Glomerular visceral epithelial cell (primary cell): ENCODE measurements at regions not wholly inside any gene's neighbourhood (a gene's known extent, or its start where the extent isn't known, plus 50 kb on each side); places are given as distances from the start of the nearest gene placed in this dataset.

Experiments used
- DNase-seq: peaks from one replicate; pipeline ENCODE4 v3.0.0-alpha.2; 2016; ENCODE audit errors: extremely low spot score

GRCh38 chr11:97269527-97269926 is 879.7 kb downstream of the JRKL start:
- DNase-seq = peak; percentile 11

- no peak for DNase-seq
Measured at GRCh38 chr11:97279341-97279740, 889.5 kb downstream of the JRKL start.

GRCh38 chr11:97280347-97280746 is 890.5 kb downstream of the JRKL start:
- no peak for DNase-seq

- DNase-seq = no peak
Measured at GRCh38 chr11:97289823-97290222, 900.0 kb downstream of the JRKL start.

GRCh38 chr11:97290464-97291041 is 900.7 kb downstream of the JRKL start:
- DNase-seq = no peak

- no peak for DNase-seq
Measured at GRCh38 chr11:97296301-97296700, 906.5 kb downstream of the JRKL start.

- no peak for DNase-seq
Measured at GRCh38 chr11:97309291-97309690, 919.5 kb downstream of the JRKL start.

- DNase-seq = no peak
Measured at GRCh38 chr11:97325693-97326092, 935.9 kb downstream of the JRKL start.

- DNase-seq = no peak
Measured at GRCh38 chr11:97332271-97332670, 942.5 kb downstream of the JRKL start.

- DNase-seq = no peak
Measured at GRCh38 chr11:97336064-97336463, 946.3 kb downstream of the JRKL start.

GRCh38 chr11:97345032-97345431 is 955.2 kb downstream of the JRKL start:
- no peak for DNase-seq

GRCh38 chr11:97349201-97349600 is 959.4 kb downstream of the JRKL start:
- no peak for DNase-seq

GRCh38 chr11:97351939-97352338 is 962.1 kb downstream of the JRKL start:
- DNase-seq = no peak

GRCh38 chr11:97354026-97354425 is 964.2 kb downstream of the JRKL start:
- no peak for DNase-seq

- no peak for DNase-seq
Measured at GRCh38 chr11:97354576-97354975, 964.8 kb downstream of the JRKL start.

- no peak for DNase-seq
Measured at GRCh38 chr11:97355230-97355629, 965.4 kb downstream of the JRKL start.

GRCh38 chr11:97356144-97356543 is 966.3 kb downstream of the JRKL start:
- no peak for DNase-seq

- DNase-seq = no peak
Measured at GRCh38 chr11:97359016-97359415, 969.2 kb downstream of the JRKL start.

GRCh38 chr11:97361812-97362378 is 972.1 kb downstream of the JRKL start:
- DNase-seq = peak; percentile 28

- DNase-seq = no peak
Measured at GRCh38 chr11:97363331-97363730, 973.5 kb downstream of the JRKL start.

- DNase-seq = peak; percentile 30
Measured at GRCh38 chr11:97364047-97364446, 974.2 kb downstream of the JRKL start.

GRCh38 chr11:97367406-97368083 is 977.7 kb downstream of the JRKL start:
- DNase-seq = no peak

- DNase-seq = no peak
Measured at GRCh38 chr11:97389270-97389669, 999.5 kb downstream of the JRKL start.
